Esophagus muscularis mucosa (tissue), 4 donors: ENCODE measurements at regions not wholly inside any gene's neighbourhood (a gene's known extent, or its start where the extent isn't known, plus 50 kb on each side); places are given as distances from the start of the nearest gene placed in this dataset.
"Not testable (repeated sequence)": the region's sequence is repeated elsewhere in the genome, so short reads cannot be mapped to it uniquely, and the experiment has no call there.

Source experiments
- EP300 ChIP-seq: sonication (generic); formaldehyde crosslinking; IDR thresholded peaks from one replicate; pipeline ENCODE4 v1.6.1; 2017; ENCODE audit warnings: antibody characterized with exemption
- POLR2A ChIP-seq: fragments of 450-650 bp; IDR thresholded peaks from one replicate; pipeline ENCODE4 v1.6.1; 2017; ENCODE audit warnings: antibody characterized with exemption, moderate library complexity, mild to moderate bottlenecking, low read depth
- POLR2AphosphoS5 ChIP-seq, 2 donors: sonication (generic); formaldehyde crosslinking; IDR thresholded peaks; one replicate each; pipeline ENCODE4 v1.6.1; 2017; ENCODE audit warnings: antibody characterized with exemption in 2 of 2
- TF ChIP-seq, protein P1 (sequence below), 3 experiments: fragments of 200-600 bp in 2 of 3; fragments of 450-650 bp in 1 of 3; sonication (generic) in 2 of 3; IDR thresholded peaks; one replicate each; pipeline ENCODE4 v1.5.1; 2017 to 2019; ENCODE audit warnings: antibody characterized with exemption in 3 of 3, mild to moderate bottlenecking in 2 of 3, moderate library complexity in 1 of 3

GRCh38 chr2:94641397-94641796 lies 229.8 kb upstream of the TEKT4 start:
- TF ChIP-seq, protein P1, sequence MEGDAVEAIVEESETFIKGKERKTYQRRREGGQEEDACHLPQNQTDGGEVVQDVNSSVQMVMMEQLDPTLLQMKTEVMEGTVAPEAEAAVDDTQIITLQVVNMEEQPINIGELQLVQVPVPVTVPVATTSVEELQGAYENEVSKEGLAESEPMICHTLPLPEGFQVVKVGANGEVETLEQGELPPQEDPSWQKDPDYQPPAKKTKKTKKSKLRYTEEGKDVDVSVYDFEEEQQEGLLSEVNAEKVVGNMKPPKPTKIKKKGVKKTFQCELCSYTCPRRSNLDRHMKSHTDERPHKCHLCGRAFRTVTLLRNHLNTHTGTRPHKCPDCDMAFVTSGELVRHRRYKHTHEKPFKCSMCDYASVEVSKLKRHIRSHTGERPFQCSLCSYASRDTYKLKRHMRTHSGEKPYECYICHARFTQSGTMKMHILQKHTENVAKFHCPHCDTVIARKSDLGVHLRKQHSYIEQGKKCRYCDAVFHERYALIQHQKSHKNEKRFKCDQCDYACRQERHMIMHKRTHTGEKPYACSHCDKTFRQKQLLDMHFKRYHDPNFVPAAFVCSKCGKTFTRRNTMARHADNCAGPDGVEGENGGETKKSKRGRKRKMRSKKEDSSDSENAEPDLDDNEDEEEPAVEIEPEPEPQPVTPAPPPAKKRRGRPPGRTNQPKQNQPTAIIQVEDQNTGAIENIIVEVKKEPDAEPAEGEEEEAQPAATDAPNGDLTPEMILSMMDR (IDR thresholded peaks at IDR 0.05), result not testable (repeated sequence)
- TF ChIP-seq POLR2AphosphoS5 (IDR thresholded peaks at IDR 0.05); EP300; POLR2A: not testable (repeated sequence)
